ENCODE measurements at regions not wholly inside any gene's neighbourhood (a gene's known extent, or its start where the extent isn't known, plus 50 kb on each side); places are given as distances from the start of the nearest gene placed in this dataset.

- TF ChIP-seq CTCF (conservative IDR thresholded peaks at IDR 0.05; ENCODE audit: low read length) (no peak), EZH2phosphoT487 (IDR thresholded peaks at IDR 0.05; ENCODE audit: borderline replicate concordance, low read depth, low read length) (no peak)
These were observed 473.4 kb upstream of the TRIB2 start for GRCh38 chr2:12243381-12243780.
